ENCODE measurements at regions not wholly inside any gene's neighbourhood (a gene's known extent, or its start where the extent isn't known, plus 50 kb on each side); places are given as distances from the start of the nearest gene placed in this dataset.
A peak's percentile ranks its signal among the peaks of the same experiment; 100 is the strongest.
"Not testable (repeated sequence)": the region's sequence is repeated elsewhere in the genome, so short reads cannot be mapped to it uniquely, and the experiment has no call there.

DNA sequence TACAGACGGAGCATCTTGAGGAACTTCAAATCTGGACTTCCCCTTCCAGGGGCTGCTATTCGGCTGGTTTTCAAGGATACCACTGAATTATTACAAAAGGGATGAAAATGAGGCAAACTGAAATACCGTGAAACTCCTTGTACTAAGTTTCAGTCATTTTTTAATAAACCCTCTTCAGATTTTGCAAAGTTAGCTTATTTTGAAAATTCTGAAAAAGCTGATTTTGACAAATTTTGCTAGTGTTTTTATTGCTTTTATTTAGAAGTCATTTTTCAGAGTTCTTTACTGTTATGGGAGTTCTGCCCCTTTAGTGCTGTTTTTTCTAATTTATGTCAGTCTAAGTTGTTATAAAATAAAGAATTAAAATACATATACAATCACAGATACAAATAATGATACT, 390.4 kb upstream of the VRK2 start:
- no peak for DNase-seq

- DNase-seq: no peak
These were observed 377.0 kb upstream of the VRK2 start for GRCh38 chr2:57669570-57669969.

GRCh38 chr2:57674025-57674424, 372.6 kb upstream of the VRK2 start:
- no peak for DNase-seq

GRCh38 chr2:57674743-57675142, 371.9 kb upstream of the VRK2 start:
- DNase-seq: no peak

- no peak for DNase-seq
These were observed 369.3 kb upstream of the VRK2 start for GRCh38 chr2:57677296-57677695.

- no peak for DNase-seq
These were observed 365.0 kb upstream of the VRK2 start for GRCh38 chr2:57681650-57682049.

DNA sequence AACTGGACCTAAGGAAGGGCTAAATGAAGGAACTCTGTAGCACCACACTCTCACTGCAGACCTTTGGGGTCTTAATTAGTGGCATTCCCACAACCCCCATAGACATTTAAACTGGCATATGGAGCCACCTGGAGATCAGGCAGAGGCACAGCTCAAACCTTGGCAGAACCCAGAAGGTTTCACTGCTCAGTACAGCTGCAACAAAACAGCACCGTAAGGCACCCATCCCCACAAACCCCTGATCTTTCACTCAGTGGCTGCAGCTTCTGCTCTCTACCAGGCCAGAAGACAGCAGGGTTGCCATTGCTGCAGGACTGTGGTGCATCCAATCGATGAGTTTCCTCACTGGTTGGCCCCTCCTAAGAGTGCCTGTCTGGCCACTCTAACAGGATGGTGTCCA, 361.6 kb upstream of the VRK2 start:
- no peak for DNase-seq

DNA sequence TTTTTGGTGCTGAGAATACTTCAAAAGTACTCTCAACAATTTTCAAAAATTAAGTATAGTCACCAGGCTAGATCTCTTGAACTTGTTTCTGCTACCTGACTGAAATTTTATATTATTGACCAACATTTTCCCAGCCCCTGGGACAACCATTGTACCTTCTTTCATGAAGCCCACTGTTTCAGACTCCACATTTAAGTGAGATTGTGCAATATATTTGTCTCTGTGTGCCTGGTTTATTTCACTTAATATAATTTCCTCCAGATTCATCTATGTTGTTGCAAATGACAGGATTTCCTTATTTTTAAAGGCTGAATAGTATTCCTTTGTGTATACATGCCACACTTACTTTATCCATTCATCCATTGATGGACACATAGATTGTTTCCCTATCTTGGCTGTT, 354.2 kb upstream of the VRK2 start:
- DNase-seq: no peak

GRCh38 chr2:57693177-57693576, 353.4 kb upstream of the VRK2 start:
- no peak for DNase-seq

DNA sequence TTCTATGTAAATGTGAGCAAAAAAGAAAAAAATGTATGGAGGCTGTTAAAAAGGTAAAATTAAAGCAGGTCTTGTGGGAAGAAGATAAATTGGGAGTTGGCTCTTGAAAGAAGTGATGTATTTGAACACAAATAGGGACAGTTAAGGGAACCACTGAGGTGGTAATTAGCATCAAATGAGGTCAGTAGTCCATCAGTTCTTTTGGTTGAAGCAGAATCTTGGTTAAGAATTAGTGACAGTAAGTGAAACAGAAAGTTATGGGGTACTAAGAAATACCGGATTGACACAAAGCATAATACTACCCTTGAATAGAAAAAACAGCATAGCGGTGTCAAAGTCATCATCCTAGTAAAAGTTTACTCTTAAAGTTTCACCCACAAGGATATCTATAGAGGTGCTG, 352.6 kb upstream of the VRK2 start:
- no peak for DNase-seq

- no peak for DNase-seq
These were observed 350.6 kb upstream of the VRK2 start for GRCh38 chr2:57696016-57696415.

- no peak for DNase-seq
These were observed 348.2 kb upstream of the VRK2 start for GRCh38 chr2:57698392-57698791.

GRCh38 chr2:57698935-57699449, 347.6 kb upstream of the VRK2 start:
- DNase-seq: no peak

- no peak for DNase-seq
These were observed 345.2 kb upstream of the VRK2 start for GRCh38 chr2:57701391-57701791.

DNA sequence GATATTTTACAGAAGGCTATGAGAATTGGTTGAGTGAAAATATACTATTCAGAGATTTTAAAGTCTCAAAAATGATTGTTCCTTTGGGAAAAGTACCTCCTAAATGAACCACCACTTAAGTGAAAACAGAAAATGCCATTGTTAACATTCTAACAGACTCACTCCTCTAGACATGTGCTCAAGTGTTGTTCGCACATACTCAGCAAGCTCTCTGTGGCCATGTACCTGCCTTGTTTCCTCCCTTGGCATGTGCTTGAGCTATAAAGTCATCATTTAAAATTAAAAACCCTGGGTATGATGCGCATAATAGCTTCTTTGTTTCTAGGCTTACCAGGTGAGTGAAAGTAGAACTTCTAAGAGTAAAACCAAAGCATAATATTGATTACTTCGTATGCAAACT, 343.2 kb upstream of the VRK2 start:
- no peak for DNase-seq

DNA sequence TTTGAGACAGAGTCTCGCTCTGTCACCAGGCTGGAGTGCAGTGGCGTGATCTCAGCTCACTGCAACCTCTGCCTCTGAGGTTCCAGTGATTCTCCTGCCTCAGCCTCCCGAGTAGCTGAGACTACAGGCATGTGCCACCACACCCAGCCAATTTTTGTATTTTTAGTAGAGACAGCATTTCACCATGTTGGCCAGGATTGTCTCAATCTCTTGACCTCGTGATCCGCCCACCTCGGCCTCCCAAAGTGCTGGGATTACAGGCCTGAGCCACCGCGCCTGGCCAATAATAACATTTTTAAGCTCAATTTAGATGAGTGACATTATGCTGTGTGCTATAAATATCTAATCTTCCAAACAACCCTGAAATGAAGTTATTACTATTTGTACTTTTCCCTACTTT, 338.8 kb upstream of the VRK2 start:
- DNase-seq: not testable (repeated sequence)

DNA sequence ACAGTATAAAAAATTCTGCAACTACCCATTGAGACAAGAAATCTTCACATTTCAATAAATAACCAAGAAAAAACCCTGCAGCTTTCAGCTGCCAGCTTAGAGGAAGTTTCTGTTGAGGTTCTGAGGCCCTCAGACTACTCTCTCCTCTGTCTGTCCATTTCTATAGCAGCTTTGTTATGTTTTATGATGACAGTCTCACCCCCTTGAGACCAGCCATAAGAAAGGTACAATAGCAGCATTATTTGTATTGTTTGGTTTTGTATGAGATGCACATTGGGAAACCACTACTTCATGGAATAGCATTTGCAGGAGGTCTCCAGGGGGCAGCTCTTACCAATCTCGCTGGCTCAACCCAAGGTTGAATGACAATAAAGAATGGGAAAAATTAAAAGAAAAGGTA, 334.6 kb upstream of the VRK2 start:
- DNase-seq: no peak

GRCh38 chr2:57720728-57721627, 325.6 kb upstream of the VRK2 start:
- peak; percentile 27 for DNase-seq

DNA sequence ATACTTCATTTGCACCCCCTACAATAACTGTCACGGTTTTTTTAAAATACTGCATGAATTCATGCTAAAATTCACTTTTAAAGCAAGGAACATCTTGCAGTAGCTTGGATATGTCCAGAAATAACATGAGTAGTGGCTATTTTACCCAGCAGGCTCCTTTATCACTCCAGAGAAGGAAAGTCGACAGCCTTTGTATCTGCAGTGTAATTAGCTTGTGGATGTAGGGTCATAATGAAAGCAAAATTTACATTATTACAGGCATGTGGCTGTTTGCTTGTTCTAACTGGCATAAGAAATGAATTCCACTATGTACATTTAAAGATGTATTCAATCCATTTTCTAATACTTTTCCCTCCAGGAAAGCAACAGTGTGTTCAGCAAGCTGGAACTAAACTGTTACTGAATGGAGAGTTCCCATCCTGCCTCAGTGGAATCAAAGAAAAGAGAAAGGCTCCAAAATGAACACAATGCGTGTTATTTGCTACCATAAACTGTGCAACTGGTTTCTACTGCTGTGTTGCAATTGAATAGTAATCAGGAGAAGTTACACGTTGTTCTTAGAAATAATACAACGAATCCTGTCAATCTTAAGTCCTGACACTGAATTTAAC, 321.2 kb upstream of the VRK2 start:
- no peak for DNase-seq

GRCh38 chr2:57726294-57726693, 320.3 kb upstream of the VRK2 start:
- no peak for DNase-seq

DNA sequence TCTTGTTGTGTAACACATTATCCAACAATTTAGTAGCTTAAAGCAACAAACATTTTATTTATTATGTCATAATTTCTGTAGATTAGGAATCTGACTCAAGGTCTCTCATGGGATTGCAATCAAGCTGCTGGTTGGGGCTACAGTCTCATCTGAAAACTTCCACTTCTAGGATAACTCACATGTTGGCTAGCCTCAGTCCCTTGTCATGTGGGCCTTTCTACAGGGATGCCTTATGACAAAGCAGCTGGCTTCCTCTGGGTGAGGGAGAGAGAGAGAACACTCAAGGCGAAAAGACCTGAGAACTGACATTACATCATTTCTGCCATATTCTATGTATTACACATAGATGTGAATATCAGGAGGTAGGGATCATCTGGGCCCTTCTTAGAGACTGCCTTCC, 317.9 kb upstream of the VRK2 start:
- no peak for DNase-seq

DNA sequence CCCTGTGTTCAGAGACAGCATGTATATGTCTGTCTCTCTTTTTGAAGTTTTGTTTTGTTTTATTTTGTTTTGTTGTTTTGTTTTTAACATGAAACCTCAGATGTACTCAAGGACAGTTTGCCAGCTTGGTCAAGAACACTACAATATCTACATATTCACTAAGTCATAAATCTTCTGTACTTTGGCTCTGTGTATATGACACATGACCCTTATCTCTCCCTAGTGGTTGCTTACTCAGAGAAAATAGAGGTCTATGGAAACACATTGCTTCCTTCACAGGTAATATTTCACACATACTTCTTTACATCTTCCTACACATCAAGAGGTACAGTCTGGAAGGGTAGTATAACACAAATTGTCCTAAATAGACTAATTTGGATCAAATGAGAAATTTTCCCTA, 312.6 kb upstream of the VRK2 start:
- no peak for DNase-seq

DNA sequence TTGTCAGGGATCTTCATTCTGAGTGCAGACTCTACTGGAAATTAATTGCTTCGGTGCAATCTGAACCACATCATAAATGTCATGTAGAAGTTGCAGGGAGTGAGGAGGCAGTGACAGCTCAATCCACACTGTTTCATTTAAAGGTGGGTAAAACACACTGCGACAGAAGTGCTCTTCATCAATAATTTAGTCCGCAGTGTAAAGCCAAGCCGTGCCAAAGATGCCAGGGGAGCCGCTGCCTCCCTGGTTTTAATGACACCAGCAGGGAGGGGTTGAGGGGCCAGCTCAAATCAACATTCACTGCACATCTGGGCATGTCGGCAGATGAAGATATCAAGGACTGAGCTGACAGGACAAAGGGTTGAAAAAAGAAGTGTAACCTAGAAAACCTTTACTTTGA, 305.7 kb upstream of the VRK2 start:
- no peak for DNase-seq

DNA sequence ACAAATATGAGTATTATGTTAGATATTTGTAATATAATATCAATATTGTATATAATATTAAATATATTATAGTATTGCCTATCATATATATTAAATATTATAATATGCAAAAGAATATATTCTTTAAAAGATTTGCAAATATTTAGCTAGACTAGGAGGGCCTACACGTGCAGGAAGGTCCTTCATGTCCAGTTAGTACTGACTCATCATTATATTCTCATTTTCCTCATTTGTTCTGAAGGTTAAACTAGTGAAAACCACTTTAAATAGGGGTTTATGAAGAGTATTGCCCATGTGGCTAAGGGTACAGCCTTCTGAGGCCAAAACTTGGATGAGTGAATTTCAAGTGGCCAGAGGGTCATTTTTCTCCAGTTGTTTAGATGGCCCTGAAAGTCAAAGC, 293.0 kb upstream of the VRK2 start:
- DNase-seq: no peak

GRCh38 chr2:57758686-57759085, 287.9 kb upstream of the VRK2 start:
- DNase-seq: no peak
